Stimulated activated naive CD8-positive, alpha-beta T cell treated with anti-CD3 and anti-CD28 coated beads, Interleukin-15, Interleukin-2, amounts not matched to agents 100 ng/mL and 50 ng/mL, for 24 hours (primary cell): ENCODE measurements at regions not wholly inside any gene's neighbourhood (a gene's known extent, or its start where the extent isn't known, plus 50 kb on each side); places are given as distances from the start of the nearest gene placed in this dataset.
"Not testable (repeated sequence)": the region's sequence is repeated elsewhere in the genome, so short reads cannot be mapped to it uniquely, and the experiment has no call there.

Source experiments
- H3K27ac Mint-ChIP-seq: one replicate; pipeline ENCODE4 v1.8.0; 2021; ENCODE audit warnings: mild to moderate bottlenecking, mixed read lengths
- H3K27me3 Mint-ChIP-seq: one replicate; pipeline ENCODE4 v1.8.0; 2021; ENCODE audit warnings: mixed read lengths
- H3K36me3 Mint-ChIP-seq: one replicate; pipeline ENCODE4 v1.8.0; 2021; ENCODE audit warnings: low read depth, mixed read lengths
- H3K4me1 Mint-ChIP-seq: one replicate; pipeline ENCODE4 v1.8.0; 2021; ENCODE audit warnings: low read depth, mixed read lengths
- H3K4me3 Mint-ChIP-seq: one replicate; pipeline ENCODE4 v1.8.0; 2021; ENCODE audit warnings: mild to moderate bottlenecking, mixed read lengths
- H3K9me3 Mint-ChIP-seq: one replicate; pipeline ENCODE4 v1.8.0; 2021; ENCODE audit warnings: mixed read lengths

DNA sequence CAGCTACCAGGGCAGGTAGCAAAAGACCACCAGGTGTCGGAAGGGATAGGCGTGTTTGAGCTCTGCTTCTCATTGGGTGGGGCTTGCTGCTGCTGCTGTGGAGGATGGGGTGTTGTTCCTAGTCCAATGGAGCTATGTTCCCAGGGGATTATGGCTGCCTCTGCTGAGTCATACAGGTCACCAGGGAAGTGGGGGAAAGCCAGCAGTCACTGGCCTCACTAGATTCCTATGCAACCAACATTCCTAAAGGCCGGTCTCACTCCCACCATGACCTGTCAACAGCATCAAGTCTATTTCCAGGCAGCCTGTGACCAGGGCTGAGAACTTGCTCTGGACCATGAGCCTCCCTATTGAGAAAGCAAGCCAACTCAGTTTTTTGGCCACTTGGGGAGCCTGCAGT lies 1160.8 kb downstream of the REEP3 start:
- no peaks in the 10 kb centered on the region for H3K36me3 Mint-ChIP-seq
- peaks cover 4% of the 10 kb centered on the region for H3K9me3 Mint-ChIP-seq
- H3K4me1 Mint-ChIP-seq, result no peaks in the 10 kb centered on the region
- no peaks in the 10 kb centered on the region for H3K27me3 Mint-ChIP-seq
- no peak overlapping the region for H3K4me3 Mint-ChIP-seq
- H3K27ac Mint-ChIP-seq, result no peak overlapping the region

DNA sequence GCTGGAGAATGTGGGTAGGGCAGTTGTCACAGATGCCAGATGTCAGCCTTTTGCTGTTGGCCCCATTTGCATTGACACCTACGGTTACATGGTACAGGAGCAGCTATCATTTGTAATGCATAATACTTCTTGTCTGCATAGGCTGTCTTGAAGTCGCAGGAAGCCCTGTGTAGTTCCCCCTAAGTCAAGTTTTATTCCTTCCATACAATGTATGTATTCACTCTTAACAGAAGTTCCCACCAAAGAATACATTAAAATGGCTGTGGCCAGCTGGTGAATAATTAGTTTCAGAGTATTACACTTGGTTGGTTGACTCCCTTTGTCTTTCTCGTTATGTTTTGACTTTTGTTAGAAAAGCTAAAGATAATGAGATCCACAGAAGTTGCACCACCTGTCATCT lies 1169.0 kb downstream of the REEP3 start:
- no peaks in the 10 kb centered on the region for H3K9me3 Mint-ChIP-seq
- H3K4me1 Mint-ChIP-seq, result no peaks in the 10 kb centered on the region
- H3K4me3 Mint-ChIP-seq, result no peak overlapping the region
- no peaks in the 10 kb centered on the region for H3K27me3 Mint-ChIP-seq
- no peak overlapping the region for H3K27ac Mint-ChIP-seq
- H3K36me3 Mint-ChIP-seq, result no peaks in the 10 kb centered on the region

DNA sequence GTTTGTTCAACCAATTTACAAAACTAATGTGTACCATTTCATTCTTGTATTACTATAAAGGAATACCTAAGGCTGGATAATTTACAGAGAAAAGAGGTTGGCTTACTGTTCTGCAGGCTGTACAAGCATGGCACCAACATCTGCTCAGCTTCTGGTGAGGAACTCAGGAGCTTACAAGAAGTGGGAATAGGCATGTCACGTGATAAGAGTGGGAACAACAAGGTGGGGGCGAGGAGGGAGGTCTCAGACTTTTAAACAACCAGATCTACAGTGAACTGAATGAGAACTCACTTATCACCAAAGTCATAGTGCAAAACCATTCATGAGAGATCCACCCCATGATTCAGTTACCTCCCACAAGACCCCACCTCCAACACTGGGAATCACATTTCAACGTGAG lies 1178.0 kb downstream of the REEP3 start:
- H3K27me3 Mint-ChIP-seq, result no peaks in the 10 kb centered on the region
- H3K4me1 Mint-ChIP-seq, result no peaks in the 10 kb centered on the region
- no peak overlapping the region for H3K4me3 Mint-ChIP-seq
- no peaks in the 10 kb centered on the region for H3K36me3 Mint-ChIP-seq
- H3K9me3 Mint-ChIP-seq, result peaks cover 4% of the 10 kb centered on the region
- no peak overlapping the region for H3K27ac Mint-ChIP-seq

DNA sequence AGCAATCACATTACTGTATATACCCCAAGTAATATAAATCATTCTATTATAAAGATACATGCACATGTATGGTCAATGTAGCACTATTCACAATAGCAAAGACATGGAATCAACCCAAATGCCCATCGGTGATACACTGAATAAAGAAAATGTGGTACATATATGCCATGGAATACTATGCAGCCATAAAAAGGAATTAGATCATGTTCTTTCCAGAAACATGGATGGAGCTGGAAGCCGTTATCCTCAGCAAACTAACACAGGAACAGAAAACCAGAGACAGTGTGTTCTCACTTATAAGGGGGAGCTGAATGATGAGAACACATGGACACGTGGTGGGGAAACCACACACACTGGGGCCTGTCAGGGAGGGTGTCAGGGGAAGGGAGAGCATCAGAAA lies 1180.9 kb downstream of the REEP3 start:
- H3K27me3 Mint-ChIP-seq, H3K27ac Mint-ChIP-seq, H3K4me3 Mint-ChIP-seq, H3K36me3 Mint-ChIP-seq, H3K4me1 Mint-ChIP-seq: not testable (repeated sequence)
- H3K9me3 Mint-ChIP-seq, result peaks cover 18% of the 10 kb centered on the region

DNA sequence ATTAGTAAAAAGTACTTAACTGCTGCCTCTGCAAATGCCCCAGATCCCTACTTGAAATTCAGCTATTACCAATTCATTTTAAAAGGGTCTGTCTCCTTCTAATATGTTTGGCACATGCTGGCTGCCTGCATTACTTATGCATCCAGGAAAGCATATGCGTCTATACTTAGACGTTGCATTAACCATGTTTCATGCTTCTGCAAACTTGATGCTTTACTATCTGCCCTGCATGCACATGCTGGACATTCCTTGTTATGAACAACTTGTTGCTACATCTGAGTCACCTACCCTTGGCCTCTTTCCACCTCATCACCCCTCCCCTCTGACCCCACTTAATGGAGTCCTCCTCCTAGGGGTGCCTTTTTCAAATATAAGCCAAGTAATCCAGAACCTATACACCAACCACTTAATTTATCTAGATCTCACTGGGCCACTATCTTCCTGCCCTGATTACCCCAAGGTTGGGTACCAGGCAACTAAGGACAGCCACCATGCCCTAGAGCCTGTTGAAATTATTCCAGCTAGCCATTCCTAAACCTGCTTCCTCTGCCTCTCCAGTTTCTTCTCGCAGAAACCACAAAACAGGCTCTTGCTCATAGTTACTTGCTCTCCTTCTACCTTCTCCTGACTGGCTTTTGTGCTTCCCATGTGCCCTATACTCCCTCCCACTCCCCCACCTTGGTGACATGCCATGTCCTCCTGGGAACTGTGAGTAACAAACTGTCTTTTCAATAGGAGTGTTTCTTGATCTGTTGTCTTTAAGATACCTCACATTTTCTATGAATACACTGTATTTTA lies 1187.9 kb downstream of the REEP3 start:
- H3K4me3 Mint-ChIP-seq, result no peak overlapping the region
- no peaks in the 10 kb centered on the region for H3K27me3 Mint-ChIP-seq

DNA sequence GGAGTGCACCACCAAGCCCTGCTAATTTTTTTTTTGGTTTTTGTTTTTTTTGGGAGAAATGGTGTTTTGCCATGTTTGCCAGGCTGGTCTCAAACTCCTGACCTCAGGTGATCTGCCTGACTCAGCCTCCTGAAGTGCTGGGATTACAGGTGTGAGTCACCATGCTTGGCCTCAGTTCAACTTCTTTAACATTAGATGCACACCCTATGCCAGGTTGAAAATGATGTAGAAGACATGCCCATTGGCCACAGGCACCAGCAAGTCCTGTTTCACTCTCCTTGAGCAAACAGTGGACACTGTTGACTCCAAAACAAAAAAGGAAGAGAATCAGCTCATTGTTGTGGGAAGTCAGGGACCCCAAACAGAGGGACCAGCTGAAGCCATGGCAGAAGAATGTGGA lies 1205.3 kb downstream of the REEP3 start:
- H3K36me3 Mint-ChIP-seq, result no peaks in the 10 kb centered on the region
- H3K4me3 Mint-ChIP-seq, result no peak overlapping the region
- no peaks in the 10 kb centered on the region for H3K27me3 Mint-ChIP-seq
- H3K9me3 Mint-ChIP-seq, result peaks cover 9% of the 10 kb centered on the region
- H3K27ac Mint-ChIP-seq, result no peak overlapping the region
- H3K4me1 Mint-ChIP-seq, result no peaks in the 10 kb centered on the region

More for the DNA sequence above, 1187.9 kb downstream of the REEP3 start:
- Mint-ChIP-seq H3K36me3 (no peaks in the 10 kb centered on the region), H3K4me1 (no peaks in the 10 kb centered on the region), H3K27ac (no peak overlapping the region), H3K9me3 (peaks cover 18% of the 10 kb centered on the region)

DNA sequence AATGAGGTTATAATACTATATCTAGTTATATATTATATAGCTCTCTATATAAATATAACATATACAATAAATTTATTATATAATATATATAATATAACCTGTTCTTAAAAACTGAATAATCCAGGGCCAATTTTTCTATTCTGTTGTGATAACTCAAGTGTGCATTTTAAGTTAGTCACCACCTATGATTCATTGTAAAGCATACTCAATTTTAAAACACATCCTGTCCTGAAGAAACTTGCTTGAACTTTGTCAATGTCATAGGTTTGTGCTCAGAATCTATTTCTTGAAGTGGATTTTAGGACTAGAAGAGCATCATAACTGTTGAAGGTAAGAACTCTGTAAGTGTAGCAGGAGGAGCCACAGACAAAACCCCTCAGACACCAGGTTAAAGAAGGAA lies 1209.8 kb downstream of the REEP3 start:
- Mint-ChIP-seq H3K27ac (no peak overlapping the region), H3K27me3 (no peaks in the 10 kb centered on the region), H3K4me1 (no peaks in the 10 kb centered on the region), H3K36me3 (no peaks in the 10 kb centered on the region), H3K9me3 (peaks cover 14% of the 10 kb centered on the region), H3K4me3 (no peak overlapping the region)

DNA sequence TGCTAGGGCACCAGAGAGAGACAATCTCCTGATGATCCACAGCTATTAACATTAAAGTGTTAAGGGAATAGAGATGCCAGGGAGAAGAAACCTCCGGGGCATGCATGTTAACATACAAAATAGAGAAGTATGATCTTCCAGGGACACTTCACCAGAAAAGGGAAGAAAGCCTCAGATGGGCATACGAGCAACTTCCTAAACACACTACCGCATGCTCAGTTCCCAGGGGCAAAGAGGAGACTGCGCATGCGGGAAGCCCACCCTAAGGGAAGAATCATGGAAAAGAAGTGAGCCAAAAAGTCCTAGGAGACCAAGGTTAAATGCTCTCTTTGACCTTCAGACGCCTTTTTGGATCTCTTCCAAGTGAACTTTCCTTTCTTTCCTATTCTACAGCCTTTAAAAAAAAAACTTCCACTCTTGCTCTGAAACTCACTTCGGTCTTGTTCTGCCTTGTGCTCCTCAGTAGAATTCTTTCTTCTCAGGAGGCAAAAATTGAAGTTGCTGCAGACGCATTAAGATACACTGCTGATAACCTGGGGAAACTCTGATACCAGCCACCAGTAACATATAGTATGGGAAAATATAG lies 1211.3 kb downstream of the REEP3 start:
- H3K9me3 Mint-ChIP-seq, result peaks cover 22% of the 10 kb centered on the region
- H3K27me3 Mint-ChIP-seq, result no peaks in the 10 kb centered on the region
- no peaks in the 10 kb centered on the region for H3K36me3 Mint-ChIP-seq
- no peaks in the 10 kb centered on the region for H3K4me1 Mint-ChIP-seq
- no peak overlapping the region for H3K4me3 Mint-ChIP-seq
- no peak overlapping the region for H3K27ac Mint-ChIP-seq

DNA sequence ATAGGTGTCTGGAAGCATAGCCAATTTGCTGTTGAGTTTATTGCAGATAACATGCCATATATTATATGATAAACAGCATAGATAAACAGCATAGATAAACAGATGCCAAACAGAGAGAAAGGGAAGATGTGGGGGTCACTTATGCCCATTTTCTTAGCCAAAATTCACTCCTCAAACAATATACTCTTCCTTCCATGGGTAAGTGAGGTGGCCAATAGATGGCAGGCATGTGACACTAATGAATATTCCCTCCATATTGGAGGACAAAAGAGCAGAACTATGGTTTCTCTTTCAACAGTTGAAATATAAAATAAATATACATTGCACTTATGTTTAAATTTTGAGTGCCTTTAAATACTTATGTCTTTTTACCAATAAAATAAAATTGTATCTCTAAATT lies 1212.8 kb downstream of the REEP3 start:
- no peaks in the 10 kb centered on the region for H3K36me3 Mint-ChIP-seq
- no peaks in the 10 kb centered on the region for H3K4me1 Mint-ChIP-seq
- H3K27ac Mint-ChIP-seq, result no peak overlapping the region
- no peak overlapping the region for H3K4me3 Mint-ChIP-seq
- H3K9me3 Mint-ChIP-seq, result peaks cover 16% of the 10 kb centered on the region
- H3K27me3 Mint-ChIP-seq, result no peaks in the 10 kb centered on the region

DNA sequence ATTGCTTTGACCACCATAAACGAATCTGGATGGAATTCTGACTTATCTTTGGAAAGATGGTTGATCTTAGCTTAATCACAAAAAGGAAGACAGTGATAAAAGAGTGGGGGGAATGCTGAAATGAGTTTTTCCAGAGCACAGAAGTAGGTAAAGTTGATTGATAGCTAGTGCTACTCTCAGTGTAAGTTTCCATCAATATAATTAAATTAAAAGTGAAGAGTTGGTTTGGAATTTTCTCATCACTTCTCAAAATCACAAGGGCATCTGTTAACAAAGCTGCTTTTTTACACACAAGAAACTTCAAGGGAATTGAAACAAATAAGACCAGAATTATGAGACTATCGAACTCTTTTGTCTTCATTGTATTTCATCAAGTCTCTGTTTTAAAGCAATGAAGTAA lies 1217.3 kb downstream of the REEP3 start:
- Mint-ChIP-seq H3K27ac (no peak overlapping the region), H3K9me3 (peaks cover 18% of the 10 kb centered on the region), H3K27me3 (no peaks in the 10 kb centered on the region), H3K4me1 (no peaks in the 10 kb centered on the region), H3K36me3 (no peaks in the 10 kb centered on the region), H3K4me3 (no peak overlapping the region)

DNA sequence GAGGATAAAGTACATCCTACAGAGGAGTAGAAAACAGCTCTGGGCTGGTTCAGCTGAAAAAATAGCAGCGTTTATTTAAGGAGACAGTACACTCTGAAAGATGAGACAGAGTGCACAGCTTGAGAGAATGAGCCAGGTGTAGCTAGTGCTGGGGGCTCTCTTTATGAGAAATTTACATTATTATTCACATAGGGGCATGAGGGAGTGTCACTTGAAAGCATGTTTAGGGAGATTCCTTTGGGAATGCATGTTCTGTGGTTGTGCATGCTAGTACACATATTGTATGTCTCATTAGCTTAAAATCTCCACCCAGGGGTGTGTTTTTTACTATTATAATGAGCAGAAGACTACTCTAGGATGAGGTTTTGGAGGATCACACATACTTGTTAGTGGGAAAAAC lies 1224.4 kb downstream of the REEP3 start:
- H3K4me3 Mint-ChIP-seq, result no peak overlapping the region
- H3K27ac Mint-ChIP-seq, result no peak overlapping the region
- no peaks in the 10 kb centered on the region for H3K36me3 Mint-ChIP-seq
- H3K9me3 Mint-ChIP-seq, result peaks cover 2% of the 10 kb centered on the region
- H3K27me3 Mint-ChIP-seq, result no peaks in the 10 kb centered on the region
- H3K4me1 Mint-ChIP-seq, result no peaks in the 10 kb centered on the region

DNA sequence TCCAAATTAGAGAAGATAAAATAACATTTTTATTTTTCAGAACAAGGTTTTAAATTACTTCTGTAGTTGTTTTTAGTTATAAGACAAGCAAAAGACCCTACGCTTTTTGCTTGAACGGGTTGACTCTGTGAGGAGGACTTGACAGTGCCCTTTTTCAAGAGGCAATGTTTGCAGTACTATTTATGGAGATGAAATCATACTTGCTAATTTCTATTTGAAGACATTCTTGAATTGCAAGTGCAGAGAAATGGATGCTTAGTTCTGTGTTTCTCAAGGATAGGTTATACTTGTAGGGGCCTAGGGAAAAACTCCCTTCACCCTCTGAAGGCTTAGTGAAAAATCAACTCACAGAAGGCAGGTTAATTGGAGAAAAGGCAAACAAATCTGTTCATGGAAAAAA lies 1229.5 kb downstream of the REEP3 start:
- H3K4me3 Mint-ChIP-seq, result no peak overlapping the region
- H3K9me3 Mint-ChIP-seq, result no peaks in the 10 kb centered on the region

DNA sequence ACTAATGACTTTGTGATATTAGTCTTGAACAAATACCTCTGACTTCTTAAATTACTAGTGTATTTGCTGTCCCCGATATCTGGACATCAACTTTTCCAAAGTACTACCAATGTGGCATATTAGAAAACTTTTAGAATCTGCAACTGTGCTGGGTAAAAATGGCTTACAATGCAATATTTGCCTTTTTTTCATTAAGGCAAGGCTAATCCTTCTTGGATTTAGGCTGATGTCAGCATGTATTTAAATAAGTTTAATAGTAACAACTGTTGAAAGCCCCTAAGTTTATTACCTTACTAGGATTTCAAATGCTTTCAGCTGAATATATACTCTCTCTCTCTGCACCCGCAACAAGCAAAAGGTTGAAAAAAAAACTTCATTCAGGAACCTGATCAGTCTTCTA lies 1232.3 kb downstream of the REEP3 start:
- Mint-ChIP-seq H3K36me3 (no peaks in the 10 kb centered on the region), H3K27ac (no peak overlapping the region), H3K4me1 (no peaks in the 10 kb centered on the region), H3K4me3 (no peak overlapping the region), H3K27me3 (no peaks in the 10 kb centered on the region), H3K9me3 (no peaks in the 10 kb centered on the region)

More for the DNA sequence above, 1229.5 kb downstream of the REEP3 start:
- Mint-ChIP-seq H3K36me3 (no peaks in the 10 kb centered on the region), H3K27ac (no peak overlapping the region), H3K4me1 (no peaks in the 10 kb centered on the region), H3K27me3 (no peaks in the 10 kb centered on the region)

DNA sequence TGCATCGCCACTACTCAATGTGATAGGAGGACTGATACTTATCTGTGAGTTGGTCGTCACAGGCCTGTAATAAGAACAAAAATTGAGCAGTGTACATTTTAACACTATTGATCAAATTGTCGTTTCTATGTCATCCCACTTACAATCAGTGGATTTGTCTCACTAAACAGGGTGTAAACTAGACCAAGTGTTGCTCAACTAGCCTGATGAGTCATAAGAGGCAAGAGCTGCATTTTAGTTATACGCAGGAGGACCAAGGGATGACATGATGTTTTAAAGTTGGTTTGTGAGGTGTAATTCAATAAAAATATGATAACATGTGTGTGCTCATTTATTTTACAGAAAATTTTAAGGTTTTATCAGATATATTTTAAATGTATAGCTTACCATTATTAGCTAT lies 1239.2 kb downstream of the REEP3 start:
- Mint-ChIP-seq H3K27me3 (no peaks in the 10 kb centered on the region), H3K4me1 (no peaks in the 10 kb centered on the region), H3K27ac (no peak overlapping the region), H3K4me3 (no peak overlapping the region), H3K9me3 (peaks cover 10% of the 10 kb centered on the region), H3K36me3 (no peaks in the 10 kb centered on the region)

DNA sequence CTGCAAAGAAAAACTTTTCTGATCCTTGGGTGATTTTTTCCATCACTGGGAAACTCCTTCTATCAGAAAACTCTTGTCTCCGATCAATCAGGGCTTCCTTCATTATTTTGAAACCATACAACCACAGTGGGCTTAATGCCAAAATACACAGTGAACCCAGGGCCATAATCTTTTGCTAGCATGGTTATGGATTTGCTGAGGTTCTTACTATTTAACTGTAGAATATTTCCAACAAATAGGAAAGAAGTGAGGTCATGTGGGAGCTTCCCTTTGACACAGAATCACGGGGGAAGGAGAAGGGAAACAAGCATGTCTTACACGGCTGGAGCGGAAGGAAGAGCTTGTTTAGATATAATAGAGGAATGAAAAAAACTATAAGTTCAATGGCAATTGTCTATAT lies 1241.7 kb downstream of the REEP3 start:
- H3K4me1 Mint-ChIP-seq, result no peaks in the 10 kb centered on the region
- H3K27me3 Mint-ChIP-seq, result no peaks in the 10 kb centered on the region
- peaks cover 10% of the 10 kb centered on the region for H3K9me3 Mint-ChIP-seq
- no peak overlapping the region for H3K4me3 Mint-ChIP-seq
- no peaks in the 10 kb centered on the region for H3K36me3 Mint-ChIP-seq
- H3K27ac Mint-ChIP-seq, result no peak overlapping the region

DNA sequence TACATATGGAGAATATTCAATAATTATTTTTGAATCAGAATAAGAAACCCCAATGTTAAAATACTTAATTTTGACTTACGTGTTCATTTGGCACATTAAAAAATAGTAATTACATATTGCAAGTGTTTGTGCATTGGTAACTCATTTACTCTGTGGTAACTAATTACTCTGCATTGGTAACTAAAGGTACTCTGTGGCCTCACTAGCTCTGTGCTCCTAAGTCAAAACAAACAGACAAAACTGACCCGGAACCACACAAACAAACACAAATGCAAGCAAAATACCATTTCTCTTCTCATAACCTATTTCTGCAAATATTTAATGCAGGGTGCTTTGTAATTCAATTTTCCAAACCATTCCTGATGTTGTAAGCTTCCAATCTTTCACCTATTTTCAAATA lies 1244.3 kb downstream of the REEP3 start:
- H3K4me3 Mint-ChIP-seq, result no peak overlapping the region
- no peaks in the 10 kb centered on the region for H3K4me1 Mint-ChIP-seq
- no peak overlapping the region for H3K27ac Mint-ChIP-seq
- peaks cover 4% of the 10 kb centered on the region for H3K9me3 Mint-ChIP-seq
- no peaks in the 10 kb centered on the region for H3K36me3 Mint-ChIP-seq
- no peaks in the 10 kb centered on the region for H3K27me3 Mint-ChIP-seq
